HUES48 (cell line): ENCODE measurements at regions not wholly inside any gene's neighbourhood (a gene's known extent, or its start where the extent isn't known, plus 50 kb on each side); places are given as distances from the start of the nearest gene placed in this dataset.

Experiments
- H3K27ac ChIP-seq: one replicate; pipeline ENCODE4 v1.7.0; 2013; ENCODE audit warnings: low read depth, low read length, inconsistent platforms
- H3K27me3 ChIP-seq: 2 replicates; pipeline ENCODE4 v1.6.1; 2013; ENCODE audit warnings: mild to moderate bottlenecking, low read length; ENCODE audit not compliant: control insufficient read depth, insufficient read depth
- H3K36me3 ChIP-seq: 2 replicates; pipeline ENCODE4 v1.6.1; 2013; ENCODE audit warnings: low read length; ENCODE audit not compliant: control insufficient read depth, insufficient read depth
- H3K4me1 ChIP-seq: 2 replicates; pipeline ENCODE4 v1.6.1; 2013; ENCODE audit warnings: mild to moderate bottlenecking, low read length; ENCODE audit not compliant: control insufficient read depth, insufficient read depth
- H3K4me3 ChIP-seq: 2 replicates; pipeline ENCODE4 v1.5.1; 2013; ENCODE audit warnings: mild to moderate bottlenecking, low read depth, low read length
- H3K9ac ChIP-seq: 2 replicates; pipeline ENCODE4 v1.6.1; 2013; ENCODE audit warnings: mild to moderate bottlenecking, low read depth, low read length, moderate library complexity
- H3K9me3 ChIP-seq: 2 replicates; pipeline ENCODE4 v1.6.1; 2013; ENCODE audit warnings: low read length; ENCODE audit not compliant: control insufficient read depth, insufficient read depth

DNA sequence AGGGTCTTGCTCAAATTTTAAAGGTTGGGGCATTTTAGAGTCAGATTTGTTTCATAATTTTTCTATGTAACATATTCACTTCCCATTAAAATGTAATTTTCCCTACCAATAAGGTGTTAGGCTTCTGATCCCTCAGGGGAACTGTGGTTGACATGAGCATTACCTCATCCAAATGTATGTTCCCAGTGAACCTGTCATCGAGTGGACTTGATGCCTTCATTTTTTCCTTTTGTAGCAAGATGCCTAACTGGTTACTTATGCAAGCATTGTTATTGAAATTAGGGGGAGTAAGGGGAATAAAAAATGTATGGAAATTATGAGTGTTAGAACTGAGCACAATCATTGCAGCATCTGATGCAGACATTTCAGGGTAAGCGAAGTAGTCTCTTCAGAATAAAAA lies 360.5 kb downstream of the BCKDHB start:
- Histone ChIP-seq H3K27me3 (no peaks in the 10 kb centered on the region), H3K9me3 (no peaks in the 10 kb centered on the region), H3K27ac (no peak overlapping the region), H3K9ac (no peak overlapping the region), H3K36me3 (no peaks in the 10 kb centered on the region), H3K4me3 (no peak overlapping the region), H3K4me1 (peaks cover 9% of the 10 kb centered on the region; the same call in 1 of the 2 replicates)

DNA sequence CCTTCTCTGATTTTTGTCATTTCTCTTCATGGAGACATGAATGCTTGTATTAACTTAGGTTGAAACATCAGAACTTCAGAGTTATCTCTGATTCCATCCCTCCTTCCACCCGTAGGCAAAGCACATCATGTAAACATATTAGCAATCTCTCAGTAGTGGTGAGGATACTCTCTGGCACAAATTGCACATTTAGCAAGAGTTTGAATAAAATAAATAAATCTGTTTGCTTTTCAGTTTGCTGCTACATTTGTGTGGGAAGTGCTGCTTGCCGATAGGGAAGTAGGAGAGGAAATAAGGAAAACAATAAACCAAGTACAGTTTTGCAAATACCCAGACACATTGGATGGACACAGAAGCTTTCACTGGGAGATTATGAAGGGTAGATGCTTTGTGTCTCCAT lies 359.0 kb downstream of the BCKDHB start:
- Histone ChIP-seq H3K9me3 (no peaks in the 10 kb centered on the region), H3K27ac (no peak overlapping the region), H3K36me3 (no peaks in the 10 kb centered on the region), H3K9ac (no peak overlapping the region), H3K27me3 (no peaks in the 10 kb centered on the region), H3K4me3 (no peak overlapping the region), H3K4me1 (peaks cover 16% of the 10 kb centered on the region; the same call in 1 of the 2 replicates)

DNA sequence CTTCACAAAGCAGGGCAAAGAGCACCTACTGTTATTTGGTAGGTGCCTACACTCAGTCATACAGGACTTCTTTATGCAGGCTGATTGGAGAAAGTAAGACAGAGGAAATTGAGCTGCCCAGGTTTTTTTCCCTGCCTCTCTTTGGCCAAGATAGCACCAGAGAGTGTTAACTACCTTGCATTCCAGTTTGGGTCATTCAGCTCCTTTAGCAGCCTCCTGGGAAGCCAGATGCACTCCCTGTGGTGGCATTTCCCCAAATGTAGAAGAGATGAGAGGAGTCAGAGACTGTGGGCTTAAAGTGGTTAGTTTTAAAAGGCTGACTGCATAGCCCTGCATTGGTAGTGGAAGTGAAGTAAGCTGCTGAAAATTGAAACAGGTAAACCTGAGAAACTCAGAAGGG lies 358.4 kb downstream of the BCKDHB start:
- Histone ChIP-seq H3K27me3 (no peaks in the 10 kb centered on the region), H3K9me3 (no peaks in the 10 kb centered on the region), H3K36me3 (no peaks in the 10 kb centered on the region), H3K4me3 (no peak overlapping the region), H3K4me1 (peaks cover 16% of the 10 kb centered on the region; the same call in 1 of the 2 replicates), H3K27ac (no peak overlapping the region), H3K9ac (no peak overlapping the region)

DNA sequence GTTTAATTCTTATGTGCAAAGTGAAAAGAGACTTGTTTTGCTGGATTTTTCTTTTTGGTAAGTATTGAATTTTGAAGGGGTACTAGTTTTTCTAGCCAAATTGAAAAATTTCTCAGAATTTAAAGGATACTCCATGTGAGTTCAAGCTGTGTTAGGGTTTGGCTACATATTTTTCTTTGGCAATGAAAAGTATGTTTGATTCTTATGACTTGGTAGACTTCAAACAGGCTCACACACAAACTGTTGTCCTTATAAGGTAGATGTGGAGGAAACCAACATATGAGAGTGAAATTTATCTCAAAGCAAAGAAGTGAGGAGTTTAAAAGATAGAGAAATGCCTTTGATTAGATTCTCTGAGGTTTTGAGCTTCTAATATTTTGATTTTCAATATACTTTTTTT lies 356.7 kb downstream of the BCKDHB start:
- Histone ChIP-seq H3K27me3 (no peaks in the 10 kb centered on the region), H3K9ac (no peak overlapping the region), H3K4me1 (peaks cover 16% of the 10 kb centered on the region; the same call in 1 of the 2 replicates), H3K27ac (no peak overlapping the region), H3K36me3 (no peaks in the 10 kb centered on the region), H3K4me3 (no peak overlapping the region), H3K9me3 (no peaks in the 10 kb centered on the region)

DNA sequence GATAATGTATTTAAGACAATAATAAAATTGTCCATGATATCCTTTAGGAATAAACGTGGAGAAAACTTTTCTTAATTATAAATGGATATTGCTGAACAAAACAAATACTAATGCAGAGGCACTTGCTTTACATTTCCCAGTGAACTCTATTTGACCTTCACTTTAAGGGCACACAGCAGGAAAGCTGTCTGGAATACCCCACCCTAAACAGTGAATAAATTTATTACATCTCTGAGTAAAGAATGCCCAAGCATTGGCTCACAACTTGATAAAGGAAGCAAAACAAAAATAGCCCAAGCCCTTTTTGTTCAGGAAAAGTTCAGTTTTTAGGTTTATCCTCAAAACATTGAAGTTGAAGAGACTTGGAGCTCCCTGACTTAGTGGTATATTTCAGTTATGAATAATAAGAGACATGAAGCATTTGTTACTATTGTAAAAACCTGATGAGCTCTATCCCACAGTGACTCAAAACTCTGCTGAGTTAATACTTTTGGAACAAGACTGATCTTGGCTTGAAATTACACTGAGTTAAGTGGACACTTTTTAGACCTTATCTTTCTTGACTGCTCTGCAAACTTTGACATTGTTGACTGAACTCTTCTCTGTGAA lies 353.9 kb downstream of the BCKDHB start:
- peaks cover 19% of the 10 kb centered on the region; the same call in 1 of the 2 replicates for H3K4me1 ChIP-seq
- H3K36me3 ChIP-seq, result no peaks in the 10 kb centered on the region
- no peaks in the 10 kb centered on the region for H3K27me3 ChIP-seq
- H3K9ac ChIP-seq, result no peak overlapping the region
- H3K27ac ChIP-seq, result no peak overlapping the region
- no peak overlapping the region for H3K4me3 ChIP-seq
- no peaks in the 10 kb centered on the region for H3K9me3 ChIP-seq

DNA sequence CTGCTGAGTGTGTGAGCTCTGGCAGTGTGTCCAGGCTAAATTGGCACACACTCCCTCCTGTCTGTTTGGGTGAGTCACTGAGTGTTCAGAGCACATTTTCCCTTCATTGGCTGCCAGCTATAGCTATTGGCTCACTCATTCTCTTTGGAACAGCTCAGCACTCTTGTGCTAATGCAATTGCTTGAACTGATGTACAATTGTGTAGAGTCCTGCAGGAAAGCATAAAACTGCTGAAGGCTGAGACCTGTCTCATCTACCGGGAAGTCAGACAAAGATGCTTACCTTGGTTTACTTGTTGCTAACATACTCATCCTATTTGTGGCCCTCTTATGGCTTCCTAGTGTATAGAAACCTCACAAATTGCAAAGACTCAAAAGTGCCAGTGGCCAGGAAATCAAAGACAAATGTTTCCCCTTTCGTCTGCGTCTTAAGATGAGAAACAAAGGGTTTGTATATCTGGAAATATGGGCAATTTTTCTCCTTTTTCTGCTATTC lies 351.0 kb downstream of the BCKDHB start:
- no peak overlapping the region for H3K4me3 ChIP-seq
- H3K36me3 ChIP-seq, result no peaks in the 10 kb centered on the region
- H3K9me3 ChIP-seq, result no peaks in the 10 kb centered on the region
- H3K27me3 ChIP-seq, result no peaks in the 10 kb centered on the region
- no peak overlapping the region for H3K27ac ChIP-seq
- H3K9ac ChIP-seq, result no peak overlapping the region
- peaks cover 12% of the 10 kb centered on the region; the same call in 1 of the 2 replicates for H3K4me1 ChIP-seq

DNA sequence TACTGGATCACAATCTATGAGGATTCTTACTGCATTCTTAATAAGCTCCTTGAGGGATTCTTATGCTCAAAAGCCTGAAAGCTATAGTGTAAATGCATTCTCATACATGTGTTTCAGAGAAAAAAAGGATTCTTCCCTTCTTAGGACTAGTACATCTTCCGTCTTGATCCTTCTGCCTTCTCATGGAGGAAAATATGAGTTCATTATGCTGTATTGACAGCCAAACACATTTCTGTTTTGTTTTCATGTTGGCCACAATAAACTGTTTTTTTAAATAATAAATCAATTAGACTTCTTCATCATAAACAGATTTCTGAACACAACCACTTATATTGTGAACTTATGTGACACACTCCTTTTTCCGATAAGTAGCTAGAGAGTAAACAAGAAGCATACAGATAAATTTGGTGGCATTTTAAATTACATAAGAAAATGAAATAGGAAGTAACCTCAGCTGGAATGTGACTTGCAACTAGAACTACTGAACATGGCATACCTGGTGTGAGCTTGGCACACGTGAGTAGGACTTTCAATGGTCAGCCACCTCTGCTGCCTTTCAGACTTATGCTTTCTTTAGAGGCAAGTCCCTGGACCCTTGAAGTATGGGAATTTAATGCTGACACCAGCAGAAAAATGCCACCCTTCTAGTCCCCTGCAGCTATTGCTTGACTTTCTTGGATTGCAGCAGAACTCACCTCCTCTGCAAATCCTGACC lies 350.4 kb downstream of the BCKDHB start:
- Histone ChIP-seq H3K4me3 (no peak overlapping the region), H3K9me3 (no peaks in the 10 kb centered on the region), H3K36me3 (no peaks in the 10 kb centered on the region), H3K27ac (no peak overlapping the region), H3K4me1 (peaks cover 9% of the 10 kb centered on the region; the same call in 1 of the 2 replicates), H3K27me3 (no peaks in the 10 kb centered on the region), H3K9ac (no peak overlapping the region)

DNA sequence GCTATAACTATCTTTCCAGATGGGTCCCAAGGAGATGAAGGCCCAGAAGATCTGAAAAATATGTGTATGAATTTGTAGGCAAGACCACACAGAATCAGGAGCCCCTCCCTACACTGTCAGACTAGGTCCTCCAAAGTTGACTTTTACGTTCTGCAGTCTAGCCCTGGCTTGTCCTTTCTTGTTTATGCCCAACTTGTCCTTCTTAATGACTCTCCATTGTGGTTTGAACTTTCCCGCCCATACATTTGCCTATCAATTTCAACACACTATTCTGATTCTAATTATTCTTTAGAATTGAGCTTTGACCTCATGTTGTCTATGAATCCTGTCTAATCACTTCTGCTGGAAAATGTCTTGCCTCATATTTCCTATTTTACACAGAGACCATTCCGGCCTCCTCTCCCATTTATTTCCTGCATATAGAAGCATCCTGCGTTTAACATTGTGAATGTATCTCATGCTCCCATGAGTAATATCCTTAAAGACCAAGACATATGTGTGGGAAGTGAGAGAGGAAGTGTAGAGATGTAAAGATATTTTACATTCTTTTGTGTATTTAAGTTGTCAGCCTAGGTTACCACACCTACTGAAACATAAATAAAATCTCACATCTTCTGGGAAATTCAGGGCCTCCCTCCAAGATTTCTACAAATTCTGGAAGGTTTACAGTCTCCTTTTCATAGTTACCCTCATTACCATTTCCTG lies 348.3 kb downstream of the BCKDHB start:
- no peak overlapping the region for H3K4me3 ChIP-seq
- no peak overlapping the region for H3K27ac ChIP-seq
- no peaks in the 10 kb centered on the region for H3K27me3 ChIP-seq
- no peak overlapping the region for H3K9ac ChIP-seq
- 0 out of 2 replicates have a peak, but pooled peaks cover 3% of the 10 kb centered on the region for H3K4me1 ChIP-seq
- no peaks in the 10 kb centered on the region for H3K9me3 ChIP-seq
- no peaks in the 10 kb centered on the region for H3K36me3 ChIP-seq

DNA sequence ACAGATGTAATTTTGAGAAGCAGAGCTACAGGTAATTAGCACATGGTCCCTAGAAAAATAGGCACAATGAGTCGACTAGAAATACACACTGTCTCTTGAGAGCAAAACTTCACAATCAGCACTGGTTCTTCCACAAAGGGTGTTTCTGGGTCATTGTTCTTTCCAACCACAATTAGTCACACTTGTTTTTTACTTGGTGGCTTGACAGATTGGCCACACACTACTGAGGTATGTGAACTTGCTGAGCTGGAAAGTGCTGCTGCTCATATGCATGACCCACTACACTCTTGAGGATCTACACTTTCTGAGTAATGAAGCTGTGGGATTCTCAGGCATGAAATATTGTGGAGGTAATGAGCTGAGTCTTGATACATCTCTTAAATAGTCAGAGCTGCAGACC lies 347.7 kb downstream of the BCKDHB start:
- no peak overlapping the region for H3K27ac ChIP-seq
- 0 out of 2 replicates have a peak, but pooled peaks cover 3% of the 10 kb centered on the region for H3K4me1 ChIP-seq
- H3K4me3 ChIP-seq, result no peak overlapping the region
- no peaks in the 10 kb centered on the region for H3K36me3 ChIP-seq
- H3K9me3 ChIP-seq, result no peaks in the 10 kb centered on the region
- H3K27me3 ChIP-seq, result no peaks in the 10 kb centered on the region
- H3K9ac ChIP-seq, result no peak overlapping the region

DNA sequence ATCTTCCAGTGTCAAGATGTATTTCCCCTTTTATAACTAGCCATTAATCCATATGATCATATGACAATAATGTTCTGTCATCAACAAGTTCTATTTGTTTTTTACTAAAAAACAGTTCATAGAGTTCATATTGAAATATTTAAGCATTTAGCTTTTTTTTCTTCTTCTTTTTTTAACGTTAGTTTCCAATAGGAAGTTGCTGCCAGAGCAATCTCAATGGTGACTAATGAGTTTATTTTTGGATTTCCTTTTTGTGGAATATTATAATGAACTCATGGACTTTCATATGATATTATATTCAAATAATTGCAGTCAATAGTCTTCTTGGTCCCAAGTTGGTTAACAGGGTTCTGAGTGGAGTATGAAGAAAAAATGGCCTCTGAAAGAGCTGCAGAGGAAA lies 343.3 kb downstream of the BCKDHB start:
- Histone ChIP-seq H3K9me3 (peaks cover 10% of the 10 kb centered on the region; the same call in 1 of the 2 replicates), H3K36me3 (no peaks in the 10 kb centered on the region), H3K27me3 (no peaks in the 10 kb centered on the region), H3K9ac (no peak overlapping the region), H3K4me3 (no peak overlapping the region), H3K4me1 (no peaks in the 10 kb centered on the region), H3K27ac (no peak overlapping the region)
